NCI-H510A treated with DMSO at 0.1 percent for 48 hours (cell line): ENCODE measurements at regions not wholly inside any gene's neighbourhood (a gene's known extent, or its start where the extent isn't known, plus 50 kb on each side); places are given as distances from the start of the nearest gene placed in this dataset.

Experiments
- DNase-seq: peaks from one replicate; lab custom pipeline; 2025; lab: John Stamatoyannopoulos, UW

- no peak for DNase-seq
These were observed 567.7 kb downstream of the TCERG1L start for GRCh38 chr10:130743751-130744271.

DNA sequence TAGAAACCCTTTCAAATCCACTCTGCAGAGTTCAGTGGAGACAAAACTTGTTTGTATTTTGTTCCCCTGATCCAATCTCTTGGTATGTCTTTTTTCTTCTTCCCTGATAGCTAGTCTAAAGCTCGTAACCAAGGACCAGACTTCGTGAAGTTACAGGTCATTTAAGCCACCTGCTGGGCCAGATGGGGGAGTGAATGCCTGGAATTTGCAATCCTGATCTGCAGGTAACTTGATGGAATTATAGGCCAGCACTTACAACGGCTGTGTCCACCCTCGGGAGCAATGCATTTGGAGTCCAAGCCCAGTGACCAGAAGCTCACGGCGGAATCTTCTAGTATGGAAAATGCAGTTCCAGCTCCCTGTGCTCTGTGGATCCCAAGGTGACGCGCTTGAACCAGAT, 566.9 kb downstream of the TCERG1L start:
- no peak for DNase-seq

GRCh38 chr10:130745251-130745650, 566.3 kb downstream of the TCERG1L start:
- DNase-seq: no peak

DNA sequence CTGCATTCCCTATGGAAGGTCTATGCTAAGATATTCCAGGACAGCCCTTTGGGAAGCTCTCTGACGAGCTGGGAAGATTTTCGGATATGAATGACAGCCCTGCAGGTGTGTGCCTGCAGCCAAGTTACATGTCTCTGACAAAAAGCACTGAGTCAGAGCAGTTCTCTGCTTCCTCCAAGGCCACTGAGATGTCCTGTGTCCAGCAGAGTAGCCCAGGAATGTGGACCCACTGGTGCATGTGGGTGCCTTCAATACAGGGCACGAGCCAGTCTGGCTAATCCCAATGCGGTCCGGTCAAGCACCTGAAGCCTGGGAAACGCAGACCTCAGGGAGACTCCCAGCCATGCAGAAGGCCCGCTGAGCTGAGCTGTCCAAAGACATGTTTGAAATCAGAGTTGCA, 565.7 kb downstream of the TCERG1L start:
- no peak for DNase-seq

DNA sequence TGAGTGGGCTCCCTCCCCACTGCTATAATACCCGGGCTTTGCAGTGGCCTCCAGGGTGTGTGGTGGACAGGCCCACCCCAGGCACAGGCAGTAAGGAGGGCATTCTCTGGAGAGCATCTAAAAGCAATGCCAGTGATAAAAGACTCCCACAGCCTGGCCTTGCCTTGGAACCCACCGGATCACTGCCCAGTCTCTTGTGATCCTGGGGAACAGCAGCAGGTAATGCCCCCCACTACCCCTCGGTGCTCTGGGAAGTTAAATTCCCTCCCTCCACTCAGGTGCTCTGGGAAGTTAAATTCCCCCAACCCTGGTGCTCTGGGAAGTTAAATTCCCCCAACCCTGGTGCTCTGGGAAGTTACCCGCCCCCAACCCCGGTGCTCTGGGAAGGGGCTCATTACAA, 565.2 kb downstream of the TCERG1L start:
- DNase-seq: no peak

GRCh38 chr10:130747356-130747755, 564.2 kb downstream of the TCERG1L start:
- DNase-seq: no peak

DNA sequence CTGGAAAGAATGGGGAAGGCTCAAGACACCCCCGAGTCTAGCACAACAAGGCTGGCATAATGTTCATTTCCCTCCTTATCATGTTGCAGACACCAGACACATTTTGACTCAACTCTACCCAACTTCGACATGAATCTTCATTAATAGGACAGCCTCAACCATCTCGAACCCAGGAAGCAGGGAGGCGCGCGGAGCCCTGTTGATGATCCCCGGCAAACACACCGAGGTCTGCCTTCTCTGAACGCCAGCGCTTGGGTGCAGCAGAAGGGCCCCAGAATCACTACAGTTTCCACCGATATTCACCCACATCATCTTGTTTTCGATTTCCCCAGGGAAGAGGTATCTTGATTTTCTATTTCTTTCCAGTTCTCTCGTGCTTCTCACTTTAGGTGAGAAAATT, 563.6 kb downstream of the TCERG1L start:
- no peak for DNase-seq

GRCh38 chr10:130748409-130749057, 563.0 kb downstream of the TCERG1L start:
- DNase-seq: no peak

DNA sequence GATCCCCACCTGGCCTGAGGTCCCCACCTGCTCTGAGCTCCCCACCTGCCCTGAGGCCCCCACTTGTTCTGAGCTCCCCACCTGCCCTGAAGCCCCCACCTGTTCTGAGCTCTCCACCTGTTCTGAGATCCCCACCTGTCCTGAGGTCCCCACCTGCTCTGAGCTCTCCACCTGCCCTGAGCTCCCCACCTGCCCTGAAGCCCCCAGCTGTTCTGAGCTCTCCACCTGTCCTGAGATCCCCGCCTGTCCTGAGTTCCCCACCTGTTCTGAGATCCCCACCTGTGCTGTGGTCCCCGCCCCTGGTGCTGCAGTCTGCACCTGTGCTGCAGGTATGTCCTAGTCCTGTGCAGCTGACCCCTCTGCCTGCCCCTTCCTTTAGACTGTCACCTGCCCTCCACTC, 561.6 kb downstream of the TCERG1L start:
- no peak for DNase-seq

DNA sequence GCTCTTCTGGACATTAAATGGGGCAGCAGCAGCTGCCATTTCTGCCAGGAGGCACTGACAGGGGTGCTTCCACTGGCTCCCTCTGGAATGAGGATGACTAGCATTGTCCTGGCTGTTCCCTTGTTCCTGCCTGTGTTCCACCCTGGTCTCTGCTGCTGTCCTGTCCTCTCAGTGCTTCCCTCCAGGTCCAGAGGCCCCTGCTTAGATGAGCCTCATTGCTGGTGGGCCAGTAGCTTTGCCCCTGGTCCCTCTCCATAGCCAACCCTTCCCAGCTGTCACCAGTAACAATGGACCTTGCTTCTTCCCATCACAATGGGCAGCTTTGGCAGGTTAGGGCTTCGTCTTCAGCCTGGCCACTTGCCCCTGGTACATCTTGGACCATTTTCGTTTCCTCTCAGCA, 561.1 kb downstream of the TCERG1L start:
- no peak for DNase-seq

DNA sequence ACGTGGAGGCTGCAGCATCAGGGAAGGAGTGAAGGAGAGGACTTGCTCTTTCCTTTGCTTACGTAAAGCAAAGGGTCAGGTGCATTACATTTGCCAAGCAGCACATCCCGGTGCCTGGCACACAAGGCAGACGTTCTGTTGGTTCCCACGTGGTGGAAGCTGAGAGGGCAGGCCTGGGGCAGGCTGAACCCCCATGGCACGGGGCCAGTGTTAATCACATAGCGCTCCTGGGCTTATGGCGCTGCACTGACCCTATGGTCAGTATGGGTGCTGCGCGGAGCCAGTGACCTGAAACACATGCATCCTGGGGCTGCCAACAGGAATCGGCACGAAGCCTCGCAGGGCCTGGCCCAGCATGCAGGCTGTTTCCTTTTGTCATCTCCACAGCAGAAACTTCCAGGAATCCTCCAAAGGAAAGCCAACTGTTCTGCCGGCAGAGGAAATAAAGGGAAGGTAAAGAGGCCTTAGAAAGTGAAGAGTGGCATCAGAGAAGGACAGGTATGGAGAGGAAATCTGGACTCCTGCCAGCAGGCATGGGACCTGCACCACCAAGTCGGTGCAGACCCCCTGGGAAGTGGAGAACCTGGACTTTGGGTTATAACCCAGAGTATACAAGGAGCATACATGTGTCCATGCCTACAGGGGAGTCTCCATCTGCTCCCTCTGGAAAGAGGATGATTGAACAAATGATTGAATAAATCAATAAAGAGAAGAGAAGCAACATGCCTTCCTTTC, 560.2 kb downstream of the TCERG1L start:
- DNase-seq: no peak

DNA sequence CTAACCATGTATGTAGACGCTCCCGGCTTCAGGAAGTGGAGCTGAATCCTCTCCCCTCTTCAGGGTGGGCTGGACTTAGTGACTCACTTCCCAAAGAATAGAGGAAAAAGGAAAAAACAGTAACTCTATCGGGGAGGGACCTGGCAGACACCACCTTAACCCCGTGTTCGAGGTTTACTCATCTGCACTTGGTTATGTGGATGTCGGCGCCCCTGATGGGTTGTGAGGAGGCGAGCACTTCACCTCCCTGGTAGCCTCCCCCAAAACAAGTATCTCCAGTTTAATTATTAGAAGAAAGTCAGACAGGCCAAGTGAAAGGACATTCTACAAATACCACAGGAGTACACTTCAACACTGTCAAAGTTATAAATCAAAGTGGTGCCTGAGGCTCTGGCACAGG, 559.7 kb downstream of the TCERG1L start:
- no peak for DNase-seq

DNA sequence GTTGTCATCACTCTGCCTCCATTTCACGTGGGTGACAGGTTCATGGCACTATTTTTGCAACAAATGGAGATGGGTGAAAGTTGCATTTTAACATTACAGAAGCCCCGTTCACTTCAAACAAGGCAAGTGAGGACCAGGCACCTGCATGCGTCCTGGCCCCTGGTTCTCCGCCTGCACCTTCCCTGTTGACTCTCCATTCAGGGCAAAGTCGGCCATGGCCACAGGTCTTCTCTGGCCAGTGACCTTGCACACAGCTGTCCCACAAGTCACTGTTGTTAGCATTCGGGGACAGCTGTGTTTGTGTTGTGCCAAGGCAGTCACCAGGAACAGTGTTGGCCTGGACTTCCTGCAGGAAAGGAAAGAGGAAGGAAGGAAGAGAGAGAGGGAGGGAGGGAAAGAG, 554.9 kb downstream of the TCERG1L start:
- no peak for DNase-seq

- no peak for DNase-seq
These were observed 554.2 kb downstream of the TCERG1L start for GRCh38 chr10:130757271-130757670.

DNA sequence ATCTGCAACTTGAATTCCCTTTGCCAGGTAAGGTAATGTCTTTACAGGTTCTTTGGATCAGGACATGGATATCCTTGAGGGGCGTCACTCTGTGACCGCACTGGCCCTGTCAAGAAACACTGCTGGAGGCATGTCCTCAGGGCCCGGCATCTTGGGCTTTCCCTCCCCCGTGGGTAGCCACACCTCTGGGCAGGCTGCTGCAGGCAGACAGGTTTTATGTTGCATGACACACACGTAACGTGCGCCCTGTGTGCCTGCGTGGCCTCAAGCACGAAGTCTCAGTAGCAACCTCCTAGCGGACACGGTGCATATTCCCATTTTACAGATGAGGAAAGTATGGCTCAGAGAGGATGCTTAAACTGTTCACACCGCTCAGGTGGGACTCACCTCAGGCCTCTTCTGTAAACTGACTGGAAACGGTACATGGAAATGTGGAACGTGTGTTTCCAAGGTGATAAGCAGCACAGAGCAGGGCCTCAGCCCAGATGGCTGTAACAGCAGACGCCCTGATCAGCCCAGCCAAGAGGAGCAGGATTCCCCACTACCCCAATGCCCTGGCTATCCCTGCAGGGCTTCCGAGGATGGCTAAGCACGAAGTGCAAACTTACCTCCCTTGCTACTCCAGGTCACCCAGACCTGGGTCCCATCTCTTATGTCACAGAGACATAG, 553.6 kb downstream of the TCERG1L start:
- DNase-seq: no peak

DNA sequence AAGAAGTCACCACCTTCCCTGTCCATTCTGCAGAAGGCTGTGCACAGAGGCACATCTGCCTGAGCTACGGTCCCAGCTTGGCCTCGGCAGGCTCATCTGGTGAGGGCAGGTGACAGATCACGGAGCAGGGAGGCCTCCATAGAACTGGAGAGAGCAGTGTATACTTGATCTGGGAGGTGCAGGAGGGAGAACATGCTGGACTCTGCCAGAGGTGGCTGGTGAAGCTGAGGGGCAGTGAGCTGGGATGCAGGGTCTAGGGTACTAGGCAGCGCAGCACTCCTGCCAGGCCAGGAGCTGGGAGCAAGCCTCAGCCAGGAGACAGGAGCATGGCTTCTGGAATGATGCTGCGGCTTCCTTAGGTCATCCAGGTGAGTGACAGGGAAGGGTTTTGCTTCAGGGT, 553.0 kb downstream of the TCERG1L start:
- no peak for DNase-seq

GRCh38 chr10:130761032-130761575, 550.4 kb downstream of the TCERG1L start:
- no peak for DNase-seq

- no peak for DNase-seq
These were observed 549.7 kb downstream of the TCERG1L start for GRCh38 chr10:130761788-130762301.

GRCh38 chr10:130762491-130762890, 549.0 kb downstream of the TCERG1L start:
- no peak for DNase-seq

- DNase-seq: no peak
These were observed 548.5 kb downstream of the TCERG1L start for GRCh38 chr10:130763071-130763470.

DNA sequence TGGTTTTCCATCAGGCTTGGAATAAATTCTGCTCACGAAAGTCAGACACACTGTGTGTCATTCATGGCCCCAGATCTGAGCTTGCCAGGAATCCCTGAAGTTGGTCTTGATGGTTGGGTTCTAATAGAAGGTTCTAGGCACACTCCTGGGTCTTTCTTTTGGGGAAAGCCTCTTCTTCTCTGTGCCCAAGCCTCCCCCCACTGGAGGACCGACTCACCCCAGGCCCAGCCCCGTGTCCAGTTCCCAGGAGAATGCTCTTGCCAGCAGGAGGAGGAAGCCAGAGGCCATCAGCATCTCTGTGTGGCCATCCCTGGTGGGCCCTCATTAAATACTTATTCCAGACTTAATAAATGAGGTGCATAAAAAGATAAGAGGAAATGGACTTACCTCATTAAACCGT, 548.0 kb downstream of the TCERG1L start:
- no peak for DNase-seq

- DNase-seq: no peak
These were observed 546.9 kb downstream of the TCERG1L start for GRCh38 chr10:130764651-130765050.

DNA sequence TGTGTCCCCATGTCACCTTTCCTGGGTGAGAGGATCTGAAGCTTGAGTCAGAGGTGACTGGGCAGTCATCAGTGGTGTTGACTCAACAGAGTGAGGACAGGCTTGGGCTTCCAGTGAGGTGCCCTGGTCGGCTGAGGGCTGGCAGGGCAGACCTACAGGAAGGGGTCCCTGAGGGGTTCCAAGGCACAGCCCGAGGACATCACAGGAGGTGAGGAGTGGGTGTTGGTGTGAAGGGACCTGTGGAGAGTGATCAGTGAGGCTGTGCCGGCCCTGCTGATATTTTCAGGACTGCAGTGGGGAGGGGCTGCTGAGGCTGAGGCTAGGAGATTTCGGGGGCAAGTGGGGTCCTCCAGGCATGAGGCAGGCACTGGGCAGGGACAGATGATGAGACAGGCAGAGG, 545.5 kb downstream of the TCERG1L start:
- no peak for DNase-seq
